Pons (tissue), 1 donor: ENCODE measurements at regions not wholly inside any gene's neighbourhood (a gene's known extent, or its start where the extent isn't known, plus 50 kb on each side); places are given as distances from the start of the nearest gene placed in this dataset.
"Not testable (repeated sequence)": the region's sequence is repeated elsewhere in the genome, so short reads cannot be mapped to it uniquely, and the experiment has no call there.

ENCODE experiments used
- DNase-seq: peaks from one replicate; pipeline ENCODE4 v3.0.0-alpha.2; 2016; ENCODE audit warnings: low spot score

DNA sequence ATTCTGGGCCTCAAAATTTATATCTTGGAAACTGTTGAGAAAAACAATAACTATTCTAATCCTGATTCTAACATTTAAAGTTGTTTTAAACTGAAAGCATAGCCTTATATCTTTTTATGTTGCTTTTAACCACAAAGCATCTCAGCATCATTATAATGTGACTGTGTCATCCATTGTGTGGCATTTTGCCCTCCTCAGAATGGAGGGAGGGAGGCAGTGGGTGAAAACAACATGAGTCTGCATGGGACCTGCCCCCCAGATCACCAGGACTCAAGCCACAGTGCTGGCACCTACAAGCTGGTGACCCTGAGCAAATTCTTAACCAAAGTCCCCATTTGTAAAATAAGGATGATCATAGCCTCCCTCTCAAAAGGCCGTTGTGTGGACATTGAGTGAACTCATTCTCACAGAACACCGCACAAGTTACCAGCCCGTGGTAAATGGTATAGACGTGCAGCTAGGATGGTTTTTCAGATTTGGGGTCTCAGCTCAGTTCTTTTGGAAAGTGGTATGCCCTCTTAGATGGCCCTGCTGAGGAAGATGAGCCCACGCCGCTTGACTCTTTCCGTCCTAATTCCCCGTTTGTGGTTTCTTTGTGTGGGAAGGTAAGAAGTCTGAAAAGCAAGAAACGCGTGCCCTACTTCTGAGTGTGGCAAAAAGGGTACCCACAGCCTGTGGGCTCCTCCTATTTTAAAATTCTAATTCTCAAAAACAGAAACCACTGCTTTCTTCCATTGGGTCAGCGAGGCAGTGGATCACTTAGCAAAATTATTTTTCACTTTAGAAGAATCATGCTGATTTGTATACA lies 305.0 kb upstream of the ID2 start:
- DNase-seq, result no peak

DNA sequence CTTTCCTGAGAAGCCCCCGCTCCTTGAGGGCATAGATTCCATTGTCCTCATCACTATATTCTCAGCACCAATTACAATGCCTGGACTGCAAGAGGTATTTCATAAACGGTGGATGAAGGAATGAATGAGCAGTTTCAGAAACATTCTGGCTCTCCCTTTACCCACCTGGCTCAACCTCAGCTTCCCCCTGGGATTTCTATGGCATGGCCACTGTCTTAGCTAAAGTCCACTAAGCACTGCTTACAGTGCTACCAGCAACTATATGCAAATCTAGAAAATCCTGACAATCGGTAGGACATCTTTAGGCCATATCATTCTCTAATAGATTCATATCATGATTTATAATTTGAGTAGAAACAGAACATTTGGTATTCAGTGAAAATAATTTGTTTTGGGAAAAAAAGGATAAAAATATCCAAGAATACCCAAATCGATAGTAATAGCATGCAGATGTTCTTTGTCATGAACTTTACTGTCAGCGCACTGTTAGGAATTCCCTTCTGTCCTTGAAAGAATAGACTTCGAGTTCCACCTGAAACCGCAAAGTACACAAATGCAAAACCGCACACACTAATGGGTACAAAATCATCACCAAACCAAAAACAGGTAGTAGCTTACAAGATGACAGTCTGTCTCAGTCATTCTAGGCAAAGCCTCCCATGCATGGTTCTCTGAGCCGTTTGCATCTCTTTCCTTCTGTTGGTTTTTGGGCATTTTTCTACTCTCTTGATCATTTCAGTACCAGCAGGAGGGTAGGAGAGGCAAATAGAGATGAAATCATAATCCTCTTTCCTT lies 303.6 kb upstream of the ID2 start:
- DNase-seq, result no peak

DNA sequence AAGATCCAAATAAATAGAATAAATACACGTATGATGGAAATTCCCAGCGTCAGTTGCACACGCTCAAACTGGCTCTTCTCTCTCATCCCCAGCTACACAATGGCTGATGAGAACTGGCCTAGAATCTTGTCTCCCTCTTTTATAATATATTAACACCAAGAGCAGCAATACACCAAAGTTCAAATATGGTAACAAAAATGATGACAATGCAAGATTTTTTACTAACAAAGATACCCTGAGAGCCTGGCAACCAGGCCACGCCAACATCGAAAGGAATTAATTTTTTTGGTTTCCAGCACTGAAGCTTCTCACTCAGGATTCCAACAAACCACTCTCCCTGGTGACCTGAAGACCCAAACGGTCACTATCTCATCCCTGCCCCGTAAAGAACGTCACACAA lies 302.7 kb upstream of the ID2 start:
- no peak for DNase-seq

DNA sequence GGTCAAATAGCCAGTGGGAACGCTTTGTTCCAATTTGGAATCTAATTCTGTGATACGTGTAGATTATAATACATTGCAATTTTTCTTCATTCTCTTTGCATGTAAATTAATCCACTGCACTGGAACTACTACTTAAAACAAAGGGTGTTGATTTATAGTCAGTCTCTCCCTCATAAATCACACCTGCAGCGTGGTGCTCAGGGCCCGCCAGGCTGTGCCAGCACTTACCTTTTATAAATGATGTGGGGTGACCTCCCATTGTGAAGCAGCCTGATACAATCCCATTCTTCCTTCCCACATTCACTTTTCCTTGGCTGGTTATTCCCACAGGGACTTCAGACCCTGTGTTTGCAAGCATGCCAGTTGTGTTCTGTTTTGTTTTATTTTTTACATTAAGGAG lies 302.3 kb upstream of the ID2 start:
- DNase-seq, result no peak

DNA sequence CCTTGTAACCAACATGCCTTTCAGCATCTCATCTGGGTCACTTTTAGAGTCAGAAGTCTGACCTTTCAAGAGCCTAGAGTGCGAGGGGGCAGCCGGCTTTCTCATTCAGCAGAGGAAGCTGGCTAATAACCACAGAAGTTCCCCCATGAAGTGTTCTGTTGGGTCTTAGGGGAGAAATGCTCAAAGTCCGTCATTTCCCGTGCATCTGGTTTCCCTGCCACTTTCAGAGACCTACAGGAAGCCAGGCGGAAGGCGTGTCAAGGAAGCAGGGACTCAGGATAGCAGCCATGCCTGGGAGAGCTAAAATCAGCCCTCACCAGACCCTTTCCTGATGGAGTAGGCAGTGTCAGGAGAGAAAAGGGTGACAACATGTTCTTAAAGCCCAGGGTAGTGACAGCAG lies 301.8 kb upstream of the ID2 start:
- DNase-seq, result peak; percentile 7

DNA sequence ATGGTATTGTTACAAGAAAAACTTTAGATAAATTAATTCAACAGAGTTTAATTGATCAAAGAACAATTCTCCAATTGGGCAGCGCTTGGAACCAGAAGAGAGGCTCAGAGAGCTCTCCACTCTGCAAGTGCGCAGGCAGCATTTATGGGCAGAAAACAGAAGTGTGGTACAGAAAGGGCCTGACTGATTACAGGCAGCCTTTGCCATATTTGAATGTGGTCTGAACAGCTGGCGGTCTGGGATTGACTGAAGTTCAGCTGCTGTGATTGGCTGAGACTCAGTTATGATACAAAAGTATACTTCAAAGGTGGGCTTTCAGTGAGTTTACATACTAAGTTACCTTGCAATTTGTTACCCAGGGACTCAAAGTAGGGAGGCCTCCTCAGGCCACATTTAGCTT lies 301.3 kb upstream of the ID2 start:
- peak; percentile 4 for DNase-seq

DNA sequence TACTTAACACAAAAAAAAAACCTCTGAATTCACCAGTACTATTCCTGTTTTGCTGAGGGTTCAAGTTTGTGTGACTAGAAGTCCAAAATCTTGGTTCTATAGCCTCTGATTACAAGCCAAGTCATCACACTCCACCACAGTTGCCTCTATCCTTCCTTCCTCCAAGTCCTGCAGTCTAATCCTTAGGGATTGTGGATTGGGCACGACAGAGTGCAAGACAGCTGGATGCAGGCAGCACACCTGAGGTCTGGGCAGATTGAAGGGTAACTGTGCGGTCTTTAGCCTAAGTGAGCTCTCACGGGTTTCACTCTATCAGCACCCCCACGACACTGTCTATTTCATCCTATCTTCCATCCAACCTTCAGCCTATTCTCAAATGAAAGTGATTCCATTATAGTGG lies 299.4 kb upstream of the ID2 start:
- no peak for DNase-seq

DNA sequence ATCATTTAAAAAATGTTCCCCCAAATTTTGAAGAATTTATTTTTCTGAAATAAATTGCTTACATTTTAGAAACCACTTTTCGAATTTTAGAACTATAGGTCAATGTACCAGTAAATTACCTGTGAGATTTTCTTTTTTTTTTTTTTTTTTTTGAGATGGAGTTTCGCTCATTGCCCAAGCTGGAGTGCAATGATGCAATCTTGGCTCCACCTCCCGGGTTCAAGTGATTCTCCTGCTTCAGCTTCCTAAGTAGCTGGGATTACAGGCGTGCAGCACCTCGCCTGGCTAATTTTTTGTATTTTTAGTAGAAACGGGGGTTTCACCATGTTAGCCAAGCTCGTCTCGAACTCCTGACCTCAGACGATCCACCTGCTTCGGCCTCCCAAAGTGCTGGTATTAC lies 295.1 kb upstream of the ID2 start:
- DNase-seq, result not testable (repeated sequence)

DNA sequence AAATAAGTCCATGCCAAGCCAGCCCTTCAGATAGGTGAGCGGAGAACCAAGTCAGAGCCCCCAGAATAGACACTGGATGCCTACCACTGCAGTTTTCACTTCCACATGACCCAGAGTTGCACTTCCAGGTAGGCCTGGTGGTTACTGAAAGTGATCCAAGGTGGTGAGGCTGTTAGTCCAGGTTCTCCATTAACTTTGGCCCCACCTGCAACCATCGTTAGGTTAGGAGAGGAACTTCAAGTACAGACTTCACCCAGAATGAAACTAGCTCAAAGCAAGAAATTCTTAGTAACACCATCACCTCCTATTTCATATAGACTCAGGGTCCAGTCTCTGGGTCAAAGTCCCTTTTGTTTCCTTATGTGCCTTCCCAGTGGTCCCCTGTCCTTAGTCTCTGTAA lies 293.1 kb upstream of the ID2 start:
- DNase-seq, result no peak

DNA sequence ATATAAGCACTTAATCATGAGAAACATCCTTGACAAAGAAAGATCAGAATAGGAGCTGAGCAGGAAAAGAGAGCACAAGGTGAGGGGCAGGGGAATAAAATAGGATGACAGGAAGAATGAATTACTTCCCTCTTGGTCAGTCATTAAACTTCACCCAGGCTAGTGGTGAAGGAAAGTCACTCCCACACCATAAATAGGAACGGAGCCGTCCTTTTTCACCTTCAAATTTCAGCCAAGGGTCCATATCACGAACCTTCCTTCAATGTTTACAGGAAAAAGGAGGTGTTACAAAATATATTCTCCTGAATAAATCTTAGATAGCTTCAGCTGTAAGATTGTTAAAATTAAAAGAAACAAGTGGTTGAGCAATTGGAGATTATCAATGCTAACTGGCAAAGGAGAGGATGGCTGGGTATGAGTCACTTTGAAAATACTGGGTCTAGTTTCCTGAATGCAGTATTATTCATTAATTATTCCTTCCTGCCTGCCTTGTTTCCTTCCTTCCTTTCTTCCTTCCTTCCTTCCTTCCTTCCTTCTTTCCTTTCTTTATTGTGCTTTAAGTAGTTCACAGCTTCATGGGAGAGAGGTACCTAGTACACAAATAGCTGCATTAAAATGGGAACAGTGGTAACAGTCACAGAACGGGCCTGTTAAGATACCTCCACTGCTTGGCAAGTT lies 292.3 kb upstream of the ID2 start:
- no peak for DNase-seq

DNA sequence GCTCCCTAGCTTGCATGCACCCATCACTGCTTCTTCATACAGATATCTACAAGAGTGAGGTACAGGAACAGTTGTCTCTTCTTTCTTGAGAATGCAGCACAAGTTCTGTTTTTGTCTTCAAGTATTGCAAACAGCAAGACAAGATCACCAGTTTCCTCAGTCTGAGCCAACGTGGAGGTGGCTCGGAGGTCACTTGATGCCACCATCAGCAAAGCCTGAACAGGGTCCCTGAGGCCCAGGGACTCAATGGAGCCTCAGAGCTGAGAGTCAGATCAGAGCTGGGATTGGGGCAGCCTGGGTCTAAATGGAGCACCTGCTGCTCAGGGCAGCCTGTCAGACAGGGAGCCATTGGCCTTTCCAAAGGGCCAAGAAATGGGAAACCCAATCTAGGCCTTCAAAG lies 290.7 kb upstream of the ID2 start:
- no peak for DNase-seq

DNA sequence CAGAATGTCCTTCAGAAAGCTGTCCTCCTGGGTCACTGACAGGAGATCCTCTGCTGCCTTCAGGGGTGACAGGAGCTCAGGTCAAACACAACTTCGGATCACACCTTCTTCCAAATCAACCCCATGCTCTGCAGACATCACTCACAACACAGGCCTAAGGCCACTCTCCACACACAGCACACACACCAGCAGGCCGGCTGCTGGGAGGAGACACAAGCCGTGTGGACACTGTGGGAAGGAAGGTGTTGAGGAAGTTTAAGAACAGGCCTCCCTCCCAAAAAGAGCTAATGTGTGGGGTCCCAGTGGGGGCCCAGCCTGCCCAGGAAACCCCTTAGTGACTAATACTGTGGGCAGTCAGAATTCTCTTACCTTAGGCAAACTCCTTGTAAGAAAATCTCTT lies 290.3 kb upstream of the ID2 start:
- DNase-seq, result no peak

DNA sequence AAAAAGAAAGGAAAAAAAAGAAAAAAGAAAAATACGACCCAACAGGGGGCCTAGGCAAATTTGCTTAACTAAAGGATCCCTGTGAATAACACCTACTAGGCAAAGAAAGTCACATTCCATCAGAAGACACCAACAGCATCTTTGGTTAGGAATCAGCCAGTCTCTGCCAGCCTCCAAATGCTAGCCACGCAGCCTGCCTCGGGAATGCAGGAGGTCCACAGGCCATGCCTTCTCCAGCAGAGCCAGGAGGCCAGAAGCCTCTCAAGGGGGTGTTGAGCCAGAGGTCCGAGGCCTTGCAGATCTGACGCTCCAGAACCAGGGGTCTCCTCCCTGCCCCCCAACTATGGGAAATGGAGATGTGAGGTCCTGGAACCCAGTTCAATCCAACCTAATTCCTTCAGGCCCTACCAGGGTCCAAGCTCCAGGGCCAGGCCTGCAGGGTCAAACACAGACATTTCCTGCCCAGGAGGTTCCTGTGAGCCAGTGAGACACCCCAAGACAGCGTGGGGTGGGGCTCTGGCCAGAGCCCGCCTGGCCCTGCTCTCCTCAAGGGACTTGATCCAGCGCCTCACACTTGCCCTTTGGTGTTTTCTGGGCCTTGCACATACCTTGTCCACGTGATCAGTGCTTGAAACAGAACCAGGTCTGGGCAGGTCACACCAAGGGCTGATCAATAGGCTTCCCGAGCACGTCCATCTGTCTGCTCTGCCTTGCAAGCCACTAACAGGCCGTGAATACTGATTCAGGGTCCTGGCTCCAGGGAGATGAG lies 289.6 kb upstream of the ID2 start:
- no peak for DNase-seq

DNA sequence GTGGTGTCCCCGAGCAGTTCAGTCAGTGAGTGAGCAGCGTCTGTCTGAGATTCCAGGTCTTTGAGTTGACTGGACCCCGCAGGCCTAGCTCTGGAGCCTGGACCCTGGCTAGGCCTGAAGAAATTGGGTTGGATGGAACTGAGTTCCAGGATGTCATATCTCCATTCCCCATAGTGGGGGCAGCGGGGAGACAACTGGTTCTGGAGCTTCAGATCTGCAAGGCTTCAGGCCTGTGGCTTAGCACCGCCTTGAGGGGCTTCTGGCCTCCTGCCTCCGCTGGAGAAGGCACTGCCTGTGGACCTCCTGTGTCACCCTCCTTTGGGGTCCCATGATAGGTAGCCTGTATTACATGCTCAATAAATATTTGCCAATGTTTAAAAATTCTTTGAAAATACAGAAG lies 288.4 kb upstream of the ID2 start:
- DNase-seq, result no peak

DNA sequence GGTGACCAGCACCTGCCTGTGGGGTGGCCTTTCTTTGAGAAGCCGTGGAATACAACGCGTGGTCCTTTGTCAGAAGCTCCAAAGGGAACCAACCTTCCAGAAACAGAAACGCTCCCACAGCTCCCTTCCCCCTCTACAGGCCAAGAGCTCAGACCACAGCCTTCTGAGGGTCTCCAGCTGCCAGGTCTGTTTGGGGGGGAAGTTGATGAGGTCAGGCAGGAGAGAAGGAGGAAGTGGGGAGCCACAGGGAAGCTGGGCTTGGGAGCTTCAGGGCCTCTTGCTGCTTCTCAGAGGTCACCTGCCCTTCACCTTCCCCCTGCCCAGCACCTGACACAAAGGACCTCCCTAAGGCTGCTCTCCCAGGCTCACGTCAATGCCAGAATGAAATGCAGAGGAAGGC lies 287.7 kb upstream of the ID2 start:
- peak; percentile 35 for DNase-seq

DNA sequence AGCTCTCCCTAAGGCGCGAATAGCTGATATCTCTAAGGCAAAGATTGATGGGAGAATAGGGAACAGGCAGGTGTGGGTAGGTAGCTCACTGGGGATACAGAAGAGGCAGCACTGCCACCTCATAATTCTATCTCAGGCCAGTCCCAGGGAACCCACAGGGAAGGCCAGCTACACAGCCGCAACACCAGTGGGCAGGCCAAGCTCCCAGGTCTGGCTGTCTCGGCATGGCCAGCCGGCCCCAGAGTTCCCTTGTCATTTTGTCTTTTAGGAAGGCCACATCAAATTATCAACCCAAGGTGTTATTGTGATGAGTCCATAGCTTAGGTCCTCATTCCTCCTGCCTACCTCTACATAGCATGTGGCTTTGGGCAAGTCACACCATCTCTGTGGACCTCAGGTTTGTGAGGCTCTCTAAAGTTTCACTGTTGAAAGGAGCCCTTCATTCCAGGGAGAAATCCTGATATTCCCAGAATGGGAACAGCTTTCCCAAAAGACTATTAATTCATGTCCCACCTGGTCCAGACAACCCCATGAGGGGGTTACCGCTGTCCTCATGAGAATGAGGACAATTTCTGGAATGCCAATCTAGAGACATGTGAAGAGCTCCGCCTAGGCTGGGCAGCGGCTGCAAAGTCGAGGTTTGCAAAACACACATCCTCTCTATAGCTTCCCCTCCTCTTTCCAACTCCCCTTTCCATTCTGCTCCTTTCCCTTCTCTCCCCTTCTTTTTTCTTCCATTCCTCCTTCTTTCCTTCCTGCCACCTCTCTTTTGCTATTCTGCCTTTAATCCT lies 287.1 kb upstream of the ID2 start:
- no peak for DNase-seq

DNA sequence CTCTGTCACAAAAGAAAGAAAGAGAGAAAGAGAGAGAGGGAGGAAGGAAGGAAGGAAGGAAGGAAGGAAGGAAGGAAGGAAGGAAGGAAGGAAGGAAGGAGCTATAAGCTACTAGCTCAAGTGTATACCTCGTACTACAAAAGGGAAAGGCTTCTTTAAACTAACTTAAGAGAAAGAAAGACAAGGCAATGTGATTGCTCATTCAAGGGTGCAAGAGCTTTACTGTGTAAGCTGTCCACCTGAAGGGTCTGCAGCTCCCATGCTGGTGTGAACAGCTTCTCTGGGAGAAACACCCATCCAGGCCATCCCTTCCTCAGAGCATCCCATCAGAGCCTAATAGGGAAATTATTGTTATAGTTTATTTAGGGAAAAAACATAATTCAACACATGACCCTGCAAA lies 286.1 kb upstream of the ID2 start:
- DNase-seq, result no peak

DNA sequence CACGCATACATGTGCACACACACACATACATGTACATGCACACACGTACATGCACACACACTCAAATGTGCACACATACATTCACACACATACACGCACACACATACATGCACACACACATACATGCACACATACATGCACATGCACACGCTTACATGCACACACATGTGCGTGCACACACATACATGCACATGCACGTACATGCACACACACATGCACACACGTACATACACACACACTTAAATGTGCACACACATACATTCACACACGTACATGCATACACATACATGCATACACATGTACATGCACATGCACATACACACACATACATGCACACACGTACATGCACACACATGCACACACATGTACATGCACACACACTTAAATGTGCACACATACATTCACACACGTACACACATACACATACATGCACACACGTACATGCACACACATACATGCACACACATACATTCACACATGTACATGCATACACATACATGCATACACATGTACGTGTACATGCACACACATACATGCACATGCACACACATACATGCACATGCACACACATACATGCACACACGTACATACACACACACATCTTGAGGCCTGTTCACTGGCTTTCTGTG lies 283.7 kb upstream of the ID2 start:
- DNase-seq, result no peak

DNA sequence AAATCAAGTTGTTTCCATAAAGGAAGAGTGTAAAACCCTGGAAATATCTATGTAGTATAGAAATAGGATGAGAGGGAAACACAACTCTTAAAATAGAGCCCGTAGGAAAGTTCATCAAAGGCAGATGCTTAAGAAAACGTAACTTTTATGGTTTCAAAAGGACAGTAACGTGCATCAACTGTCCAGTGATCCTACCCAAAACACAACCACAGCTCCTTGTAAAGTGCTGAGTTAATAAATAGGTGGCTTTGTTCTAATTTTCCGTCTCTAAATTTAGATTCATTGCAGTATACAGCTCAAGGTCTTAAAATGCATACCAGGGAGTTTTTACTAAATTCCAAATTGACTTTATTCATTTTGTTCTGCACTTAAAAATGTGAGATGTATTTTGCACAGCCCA lies 282.1 kb upstream of the ID2 start:
- DNase-seq, result no peak

DNA sequence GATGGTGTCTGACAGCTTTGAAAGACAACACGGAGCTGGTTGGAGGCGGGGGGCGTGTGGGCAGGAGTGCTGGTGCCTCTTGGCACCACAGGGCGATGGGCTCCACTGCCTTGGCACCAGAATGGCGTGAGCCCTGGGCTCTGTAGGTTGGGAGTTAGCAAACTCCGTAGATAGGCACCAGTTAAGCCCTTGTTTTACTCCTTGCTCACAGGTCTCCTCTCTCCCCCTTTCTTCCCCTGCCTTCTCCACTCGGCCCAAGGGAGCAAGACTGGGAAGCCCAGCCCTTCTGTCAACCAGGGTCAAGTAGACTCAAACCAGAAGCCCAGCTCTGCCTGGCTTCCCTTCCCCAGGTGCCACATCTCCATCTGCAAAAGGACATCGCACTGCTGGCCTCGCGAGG lies 281.7 kb upstream of the ID2 start:
- no peak for DNase-seq

DNA sequence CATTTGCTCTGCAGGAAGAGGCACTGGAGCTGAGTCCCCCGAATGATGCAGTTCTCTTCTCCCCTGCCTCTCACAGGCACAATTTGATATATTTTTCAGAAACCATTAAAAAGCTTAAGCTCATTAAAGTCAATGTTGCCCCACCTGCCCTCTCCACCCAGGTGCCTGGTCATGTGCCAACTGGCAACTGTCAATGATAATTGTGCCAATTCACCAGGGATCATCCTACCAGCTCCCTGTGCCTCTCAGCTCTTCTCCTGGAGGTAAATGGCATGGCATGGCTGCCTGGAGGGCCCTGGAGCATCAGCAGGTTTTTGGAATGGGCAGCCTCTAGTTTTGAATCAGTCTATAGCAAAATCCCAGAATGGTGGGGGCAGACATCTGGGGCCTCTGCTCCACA lies 279.6 kb upstream of the ID2 start:
- no peak for DNase-seq
